ENCODE measurements at regions not wholly inside any gene's neighbourhood (a gene's known extent, or its start where the extent isn't known, plus 50 kb on each side); places are given as distances from the start of the nearest gene placed in this dataset.

DNA sequence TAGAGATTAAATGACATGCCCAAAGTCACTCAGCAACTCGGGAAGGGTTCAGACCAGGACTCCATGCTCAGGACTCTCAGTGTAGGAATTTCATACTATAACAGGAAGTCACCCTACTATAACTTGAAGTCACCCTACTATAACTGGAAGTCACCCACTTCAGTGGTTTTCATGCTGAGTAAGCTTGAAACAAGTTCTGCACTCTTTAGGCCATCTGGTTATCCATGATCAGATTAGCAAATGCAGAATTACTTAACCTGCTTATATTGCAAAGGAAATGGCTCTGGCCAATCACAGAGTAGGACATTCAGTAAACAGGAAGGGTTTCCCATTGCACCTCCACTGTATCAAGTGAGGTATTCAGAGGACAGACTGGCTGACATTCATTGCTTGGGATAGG lies 1240.4 kb downstream of the GATA3 start:
- no peak for TF ChIP-seq CTCF (IDR thresholded peaks at IDR 0.05; ENCODE audit: low read depth, low read length, missing input control)
- no peak for TF ChIP-seq EGR1 (IDR thresholded peaks at IDR 0.05; ENCODE audit: low read depth in 2 of 2)
- no peak for TF ChIP-seq JUND (IDR thresholded peaks at IDR 0.05)
- TF ChIP-seq TAF1 (conservative IDR thresholded peaks at IDR 0.05) = no peak
- TF ChIP-seq ATF3 (IDR thresholded peaks at IDR 0.05) = no peak
- TF ChIP-seq HNF4A (conservative IDR thresholded peaks at IDR 0.05) = no peak
- TF ChIP-seq RXRA (IDR thresholded peaks at IDR 0.05) = no peak
- no peak for TF ChIP-seq NR2F2 (IDR thresholded peaks at IDR 0.05)
- no peak for TF ChIP-seq HNF4G (IDR thresholded peaks at IDR 0.05)
- TF ChIP-seq RAD21 (IDR thresholded peaks at IDR 0.05) = no peak
- no peak for TF ChIP-seq SP1 (IDR thresholded peaks at IDR 0.05)
- TF ChIP-seq, protein P1, sequence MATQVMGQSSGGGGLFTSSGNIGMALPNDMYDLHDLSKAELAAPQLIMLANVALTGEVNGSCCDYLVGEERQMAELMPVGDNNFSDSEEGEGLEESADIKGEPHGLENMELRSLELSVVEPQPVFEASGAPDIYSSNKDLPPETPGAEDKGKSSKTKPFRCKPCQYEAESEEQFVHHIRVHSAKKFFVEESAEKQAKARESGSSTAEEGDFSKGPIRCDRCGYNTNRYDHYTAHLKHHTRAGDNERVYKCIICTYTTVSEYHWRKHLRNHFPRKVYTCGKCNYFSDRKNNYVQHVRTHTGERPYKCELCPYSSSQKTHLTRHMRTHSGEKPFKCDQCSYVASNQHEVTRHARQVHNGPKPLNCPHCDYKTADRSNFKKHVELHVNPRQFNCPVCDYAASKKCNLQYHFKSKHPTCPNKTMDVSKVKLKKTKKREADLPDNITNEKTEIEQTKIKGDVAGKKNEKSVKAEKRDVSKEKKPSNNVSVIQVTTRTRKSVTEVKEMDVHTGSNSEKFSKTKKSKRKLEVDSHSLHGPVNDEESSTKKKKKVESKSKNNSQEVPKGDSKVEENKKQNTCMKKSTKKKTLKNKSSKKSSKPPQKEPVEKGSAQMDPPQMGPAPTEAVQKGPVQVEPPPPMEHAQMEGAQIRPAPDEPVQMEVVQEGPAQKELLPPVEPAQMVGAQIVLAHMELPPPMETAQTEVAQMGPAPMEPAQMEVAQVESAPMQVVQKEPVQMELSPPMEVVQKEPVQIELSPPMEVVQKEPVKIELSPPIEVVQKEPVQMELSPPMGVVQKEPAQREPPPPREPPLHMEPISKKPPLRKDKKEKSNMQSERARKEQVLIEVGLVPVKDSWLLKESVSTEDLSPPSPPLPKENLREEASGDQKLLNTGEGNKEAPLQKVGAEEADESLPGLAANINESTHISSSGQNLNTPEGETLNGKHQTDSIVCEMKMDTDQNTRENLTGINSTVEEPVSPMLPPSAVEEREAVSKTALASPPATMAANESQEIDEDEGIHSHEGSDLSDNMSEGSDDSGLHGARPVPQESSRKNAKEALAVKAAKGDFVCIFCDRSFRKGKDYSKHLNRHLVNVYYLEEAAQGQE (IDR thresholded peaks at IDR 0.05) = no peak
- TF ChIP-seq ZBTB33 (IDR thresholded peaks at IDR 0.05) = no peak
